SU-DHL-6 (cell line): ENCODE measurements at regions not wholly inside any gene's neighbourhood (a gene's known extent, or its start where the extent isn't known, plus 50 kb on each side); places are given as distances from the start of the nearest gene placed in this dataset.

Source experiments
- H2AFZ ChIP-seq: fragments of 200-600 bp; sonication (generic); 2 replicates; pipeline ENCODE4 v1.6.1; 2014; ENCODE audit warnings: low read depth, mild to moderate bottlenecking, moderate library complexity, mixed read lengths, antibody characterized with exemption, low read length; ENCODE audit not compliant: severe bottlenecking
- H3F3A ChIP-seq: fragments of 200-600 bp; shearing (Covaris generic); 2 replicates; pipeline ENCODE4 v1.6.0; 2016; ENCODE audit warnings: antibody characterized with exemption, mild to moderate bottlenecking; ENCODE audit not compliant: insufficient read depth
- H3K27ac ChIP-seq: fragments of 200-600 bp; sonication (generic); 2 replicates; pipeline ENCODE4 v1.5.1; 2016; ENCODE audit warnings: low read depth, mild to moderate bottlenecking, low read length, moderate library complexity, mixed read lengths
- H3K27me3 ChIP-seq: fragments of 200-600 bp; sonication (generic), shearing (Covaris generic); 2 replicates; pipeline ENCODE4 v1.6.0; 2014; ENCODE audit warnings: mild to moderate bottlenecking, low read length
- H3K36me3 ChIP-seq: fragments of 200-600 bp; sonication (generic); 2 replicates; pipeline ENCODE4 v1.6.1; 2014; ENCODE audit warnings: mild to moderate bottlenecking, low read length, mixed read lengths
- H3K4me2 ChIP-seq: fragments of 300-600, 200-600 bp; shearing (Covaris generic), sonication (generic); 2 replicates; pipeline ENCODE4 v1.6.0; 2014; ENCODE audit warnings: low read length, low read depth, mild to moderate bottlenecking; ENCODE audit not compliant: poor library complexity, severe bottlenecking
- H3K4me3 ChIP-seq: fragments of 200-600 bp; sonication (generic); 2 replicates; pipeline ENCODE4 v1.5.1; 2014; ENCODE audit warnings: antibody characterized with exemption, low read length, mild to moderate bottlenecking, mixed read lengths; ENCODE audit not compliant: insufficient read depth, poor library complexity, severe bottlenecking
- H3K79me2 ChIP-seq: fragments of 200-600 bp; sonication (generic); 2 replicates; pipeline ENCODE4 v1.6.1; 2014; ENCODE audit warnings: mild to moderate bottlenecking, low read length, moderate library complexity; ENCODE audit not compliant: insufficient read depth
- H3K9ac ChIP-seq: fragments of 200-600 bp; sonication (generic); 2 replicates; pipeline ENCODE4 v1.7.0; 2014; ENCODE audit warnings: mild to moderate bottlenecking, low read length
- H3K9me2 ChIP-seq: fragments of 200-600 bp; sonication (generic); replicated peaks from 2 replicates; pipeline ENCODE4 v1.6.1; 2014; ENCODE audit warnings: low read length; ENCODE audit not compliant: insufficient read depth
- H3K9me3 ChIP-seq: fragments of 200-600 bp; sonication (generic); 2 replicates; pipeline ENCODE4 v1.6.1; 2014; ENCODE audit warnings: low read length, mixed read lengths; ENCODE audit not compliant: insufficient read depth
- H4K20me1 ChIP-seq: fragments of 200-600 bp; sonication (generic); 2 replicates; pipeline ENCODE4 v1.6.1; 2014; ENCODE audit warnings: low read depth, mild to moderate bottlenecking, antibody characterized with exemption, low read length, moderate library complexity, mixed read lengths
- CTCF ChIP-seq: fragments of 200-600 bp; sonication (generic); IDR thresholded peaks from one replicate; pipeline ENCODE4 v1.5.1; 2017; ENCODE audit warnings: antibody characterized with exemption, mild to moderate bottlenecking, low read length, moderate library complexity; ENCODE audit not compliant: insufficient read depth, poor library complexity, severe bottlenecking
- EZH2phosphoT487 ChIP-seq: fragments of 200-600 bp; sonication (generic), shearing (Covaris generic); conservative IDR thresholded peaks from 2 replicates; pipeline ENCODE4 v1.6.1; 2018; ENCODE audit warnings: mild to moderate bottlenecking, antibody characterized with exemption, low read length, moderate library complexity, mixed read lengths

- Histone ChIP-seq H2AFZ (no peak overlapping the region), H3K4me2 (no peak overlapping the region)
- TF ChIP-seq EZH2phosphoT487 (no peak), CTCF (no peak)
Observed at GRCh38 chr13:44061876-44062275, 182.2 kb downstream of the LACC1 start.

GRCh38 chr13:44063467-44063866 lies 183.8 kb downstream of the LACC1 start:
- Histone ChIP-seq H3K27ac (no peak overlapping the region), H3K27me3 (no peaks in the 10 kb centered on the region), H4K20me1 (no peaks in the 10 kb centered on the region), H3K9ac (no peak overlapping the region), H3K4me3 (no peak overlapping the region), H3K9me2 (no peaks in the 10 kb centered on the region), H3F3A (no peaks in the 10 kb centered on the region), H3K36me3 (no peaks in the 10 kb centered on the region), H3K9me3 (no peaks in the 10 kb centered on the region), H2AFZ (no peak overlapping the region), H3K4me2 (no peak overlapping the region), H3K79me2 (no peaks in the 10 kb centered on the region)
- TF ChIP-seq CTCF (no peak), EZH2phosphoT487 (no peak)

More at GRCh38 chr13:44061876-44062275, 182.2 kb downstream of the LACC1 start:
- H3K36me3 ChIP-seq: no peaks in the 10 kb centered on the region
- H4K20me1 ChIP-seq: no peaks in the 10 kb centered on the region
- no peaks in the 10 kb centered on the region for H3K9me3 ChIP-seq
- no peaks in the 10 kb centered on the region for H3K27me3 ChIP-seq
- H3K9ac ChIP-seq: no peak overlapping the region
- no peaks in the 10 kb centered on the region for H3F3A ChIP-seq
- H3K9me2 ChIP-seq: no peaks in the 10 kb centered on the region
- H3K4me3 ChIP-seq: no peak overlapping the region
- H3K79me2 ChIP-seq: no peaks in the 10 kb centered on the region
- no peak overlapping the region for H3K27ac ChIP-seq

GRCh38 chr13:44063881-44064280 lies 184.2 kb downstream of the LACC1 start:
- H3K9me3 ChIP-seq: no peaks in the 10 kb centered on the region
- no peaks in the 10 kb centered on the region for H3K27me3 ChIP-seq
- H2AFZ ChIP-seq: no peak overlapping the region
- H4K20me1 ChIP-seq: no peaks in the 10 kb centered on the region
- no peaks in the 10 kb centered on the region for H3K36me3 ChIP-seq
- H3K9me2 ChIP-seq: no peaks in the 10 kb centered on the region
- H3K4me2 ChIP-seq: no peak overlapping the region
- no peaks in the 10 kb centered on the region for H3K79me2 ChIP-seq
- TF ChIP-seq CTCF (no peak), EZH2phosphoT487 (no peak)
- no peak overlapping the region for H3K27ac ChIP-seq
- no peak overlapping the region for H3K4me3 ChIP-seq
- H3F3A ChIP-seq: no peaks in the 10 kb centered on the region
- H3K9ac ChIP-seq: no peak overlapping the region

GRCh38 chr13:44064357-44064756 lies 184.7 kb downstream of the LACC1 start:
- no peak overlapping the region for H3K9ac ChIP-seq
- H3K4me2 ChIP-seq: no peak overlapping the region
- H3K4me3 ChIP-seq: no peak overlapping the region
- H3F3A ChIP-seq: no peaks in the 10 kb centered on the region
- H3K9me3 ChIP-seq: no peaks in the 10 kb centered on the region
- no peaks in the 10 kb centered on the region for H3K36me3 ChIP-seq
- no peak overlapping the region for H3K27ac ChIP-seq
- H3K9me2 ChIP-seq: no peaks in the 10 kb centered on the region
- H3K79me2 ChIP-seq: no peaks in the 10 kb centered on the region
- H2AFZ ChIP-seq: no peak overlapping the region
- H4K20me1 ChIP-seq: no peaks in the 10 kb centered on the region
- TF ChIP-seq CTCF (no peak), EZH2phosphoT487 (no peak)
- H3K27me3 ChIP-seq: no peaks in the 10 kb centered on the region
